ENCODE measurements at regions not wholly inside any gene's neighbourhood (a gene's known extent, or its start where the extent isn't known, plus 50 kb on each side); places are given as distances from the start of the nearest gene placed in this dataset.

- TF ChIP-seq CTCF (optimal IDR thresholded peaks at IDR 0.05 in 1 of 3, IDR thresholded peaks at IDR 0.05 in 1 of 3, conservative IDR thresholded peaks at IDR 0.05 in 1 of 3; ENCODE audit: extremely low read depth in 1 of 3, insufficient read depth in 2 of 3, low read length in 3 of 3) (no peak), EZH2 (IDR thresholded peaks at IDR 0.05; ENCODE audit: low read length) (no peak)
- DNase-seq (ENCODE audit: low read depth, low spot score) (no peak), FAIRE-seq (no peak)
- Histone ChIP-seq H2AFZ (ENCODE audit: control insufficient read depth, low read length) (no peak overlapping the region), H3K4me3 (ENCODE audit: control insufficient read depth in 2 of 3, extremely low read depth in 1 of 3, insufficient read depth in 2 of 3, low read depth in 1 of 3, low read length in 3 of 3) (no peak overlapping the region), H3K36me3 (ENCODE audit: control insufficient read depth in 2 of 2, extremely low read depth in 1 of 2, insufficient read depth in 2 of 2, low read length in 2 of 2) (no peaks in the 10 kb centered on the region), H3K9me3 (ENCODE audit: control insufficient read depth, low read depth, low read length) (no peaks in the 10 kb centered on the region), H3K9me1 (ENCODE audit: control insufficient read depth, extremely low read depth, insufficient read depth, low read length) (no peaks in the 10 kb centered on the region), H3K4me1 (ENCODE audit: control insufficient read depth, extremely low read depth, insufficient read depth, low read length) (no peaks in the 10 kb centered on the region), H3K27me3 (ENCODE audit: control insufficient read depth, extremely low read depth, insufficient read depth, low read length) (no peaks in the 10 kb centered on the region), H3K79me2 (ENCODE audit: control insufficient read depth, insufficient read depth, low read length) (no peaks in the 10 kb centered on the region), H3K4me2 (ENCODE audit: control insufficient read depth, extremely low read depth, insufficient read depth, low read depth, low read length) (no peak overlapping the region), H3K27ac (ENCODE audit: control insufficient read depth, insufficient read depth, low read length) (no peak overlapping the region), H4K20me1 (ENCODE audit: control insufficient read depth, extremely low read depth, insufficient read depth, low read length) (no peaks in the 10 kb centered on the region), H3K9ac (ENCODE audit: control insufficient read depth, extremely low read depth, insufficient read depth, low read length) (no peak overlapping the region)
- dilution Hi-C loops (cut with MboI; ENCODE audit: extremely low pct_ligation_motif_present, low sequenced_read_pairs) = no loop called here
Observed at GRCh38 chr1:114289824-114290223, 136.2 kb upstream of the SYT6 start.

GRCh38 chr1:114289306-114289705 is 135.6 kb upstream of the SYT6 start:
- H4K20me1 ChIP-seq (ENCODE audit: control insufficient read depth, extremely low read depth, insufficient read depth, low read length) = no peaks in the 10 kb centered on the region
- no peaks in the 10 kb centered on the region for H3K9me1 ChIP-seq (ENCODE audit: control insufficient read depth, extremely low read depth, insufficient read depth, low read length)
- H3K79me2 ChIP-seq (ENCODE audit: control insufficient read depth, insufficient read depth, low read length) = no peaks in the 10 kb centered on the region
- TF ChIP-seq EZH2 (IDR thresholded peaks at IDR 0.05; ENCODE audit: low read length) = no peak
- no peak for TF ChIP-seq CTCF (optimal IDR thresholded peaks at IDR 0.05 in 1 of 3, IDR thresholded peaks at IDR 0.05 in 1 of 3, conservative IDR thresholded peaks at IDR 0.05 in 1 of 3; ENCODE audit: extremely low read depth in 1 of 3, insufficient read depth in 2 of 3, low read length in 3 of 3)
- no peaks in the 10 kb centered on the region for H3K27me3 ChIP-seq (ENCODE audit: control insufficient read depth, extremely low read depth, insufficient read depth, low read length)
- no peaks in the 10 kb centered on the region for H3K36me3 ChIP-seq (ENCODE audit: control insufficient read depth in 2 of 2, extremely low read depth in 1 of 2, insufficient read depth in 2 of 2, low read length in 2 of 2)
- H2AFZ ChIP-seq (ENCODE audit: control insufficient read depth, low read length) = no peak overlapping the region
- no peak overlapping the region for H3K9ac ChIP-seq (ENCODE audit: control insufficient read depth, extremely low read depth, insufficient read depth, low read length)
- H3K27ac ChIP-seq (ENCODE audit: control insufficient read depth, insufficient read depth, low read length) = no peak overlapping the region
- H3K4me1 ChIP-seq (ENCODE audit: control insufficient read depth, extremely low read depth, insufficient read depth, low read length) = no peaks in the 10 kb centered on the region
- dilution Hi-C loops (cut with MboI; ENCODE audit: extremely low pct_ligation_motif_present, low sequenced_read_pairs) = no loop called here
- no peak overlapping the region for H3K4me2 ChIP-seq (ENCODE audit: control insufficient read depth, extremely low read depth, insufficient read depth, low read depth, low read length)
- H3K9me3 ChIP-seq (ENCODE audit: control insufficient read depth, low read depth, low read length) = no peaks in the 10 kb centered on the region
- FAIRE-seq = no peak
- no peak overlapping the region for H3K4me3 ChIP-seq (ENCODE audit: control insufficient read depth in 2 of 3, extremely low read depth in 1 of 3, insufficient read depth in 2 of 3, low read depth in 1 of 3, low read length in 3 of 3)
- no peak for DNase-seq (ENCODE audit: low read depth, low spot score)

All from keratinocyte (primary cell).